GM19452 (cell line): ENCODE measurements at regions not wholly inside any gene's neighbourhood (a gene's known extent, or its start where the extent isn't known, plus 50 kb on each side); places are given as distances from the start of the nearest gene placed in this dataset.
A peak's percentile ranks its signal among the peaks of the same experiment; 100 is the strongest.
"Not testable (repeated sequence)": the region's sequence is repeated elsewhere in the genome, so short reads cannot be mapped to it uniquely, and the experiment has no call there.

Experiments
- ATAC-seq: cut with Tn5 transposase; IDR thresholded peaks from one replicate; pipeline ENCODE4 v1.9.1; 2021; ENCODE audit not compliant: unreplicated experiment

DNA sequence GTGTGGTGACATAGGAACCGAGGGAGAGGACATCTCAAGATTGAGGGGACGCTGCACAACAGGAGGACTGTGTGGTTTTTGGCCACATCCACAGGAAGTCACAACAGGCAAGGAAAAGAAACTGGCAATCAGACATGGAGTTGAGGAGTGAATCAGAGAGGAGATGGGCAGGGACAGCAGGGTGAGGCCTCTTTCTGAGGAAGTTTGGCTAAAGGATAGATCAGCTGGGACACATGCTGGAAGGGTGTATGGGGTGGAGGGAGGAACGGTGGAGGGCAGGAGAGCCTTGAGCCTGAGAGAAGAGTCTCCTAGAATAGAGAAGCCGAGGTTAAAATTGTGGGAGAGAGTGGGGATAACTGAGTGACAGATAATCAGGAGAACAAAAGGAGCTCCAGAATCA, 75.1 kb upstream of the CIDEA start:
- ATAC-seq, result not testable (repeated sequence)

DNA sequence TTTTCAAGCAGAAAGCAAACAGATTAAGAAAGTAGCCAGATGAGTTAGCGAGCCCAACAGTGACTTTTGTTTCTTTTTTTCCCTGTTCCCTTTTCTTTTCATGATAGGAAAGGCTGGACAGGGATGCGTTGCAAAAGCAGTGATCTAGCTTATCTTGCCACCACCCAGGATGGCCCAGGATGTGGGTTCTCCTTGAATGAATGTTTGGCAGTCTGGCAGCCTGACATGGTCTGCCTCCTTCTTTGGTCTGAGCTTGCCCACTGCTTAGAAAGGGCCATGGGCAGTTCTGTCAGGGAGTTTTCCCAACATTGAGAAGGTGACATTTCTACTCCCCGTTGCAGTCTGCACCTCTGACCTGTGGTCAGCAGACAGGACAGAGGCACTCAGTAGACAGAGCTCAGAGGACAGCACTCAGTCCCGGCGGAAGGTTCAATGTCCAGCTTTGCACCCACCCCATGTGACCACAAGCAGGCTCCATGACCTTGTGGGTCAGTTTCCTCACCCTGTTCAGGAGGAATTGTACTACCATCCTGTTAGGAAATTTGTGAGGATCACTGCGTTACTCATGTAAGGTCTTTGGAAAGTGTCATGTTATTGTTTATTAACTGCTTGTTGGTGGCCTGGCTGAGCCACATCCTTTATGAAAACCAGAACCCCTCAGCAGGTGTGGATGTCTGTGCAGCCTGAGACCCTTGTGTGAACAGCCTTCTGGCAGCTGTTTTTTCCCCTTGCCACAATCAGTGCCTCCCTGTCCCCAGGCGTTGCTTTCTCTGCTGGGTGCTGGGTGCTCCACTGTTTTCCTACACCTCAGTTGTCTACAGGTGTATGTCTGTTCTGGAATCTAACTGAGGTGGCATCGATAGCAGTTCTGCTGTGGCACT, 74.2 kb upstream of the CIDEA start:
- peak; percentile 80 for ATAC-seq

DNA sequence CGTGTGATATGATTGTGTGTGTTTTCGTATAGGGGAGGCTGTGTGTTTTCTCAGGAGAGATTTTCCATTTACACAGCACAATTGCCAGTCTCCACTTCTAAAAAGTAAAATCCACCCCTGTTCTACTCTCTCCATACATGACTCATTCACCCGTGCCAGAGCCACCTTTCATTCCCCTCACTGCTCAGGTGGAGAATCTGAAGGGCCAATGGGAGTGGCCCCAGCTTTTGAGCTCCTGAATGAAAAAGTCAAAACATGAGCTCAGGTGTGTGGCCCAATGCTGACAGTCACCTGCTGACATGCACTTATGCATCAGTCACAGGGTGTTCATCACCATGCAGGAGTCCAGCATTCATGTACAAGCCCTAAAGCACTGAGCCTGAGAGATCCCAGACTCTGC, 55.4 kb upstream of the CIDEA start:
- not testable (repeated sequence) for ATAC-seq

DNA sequence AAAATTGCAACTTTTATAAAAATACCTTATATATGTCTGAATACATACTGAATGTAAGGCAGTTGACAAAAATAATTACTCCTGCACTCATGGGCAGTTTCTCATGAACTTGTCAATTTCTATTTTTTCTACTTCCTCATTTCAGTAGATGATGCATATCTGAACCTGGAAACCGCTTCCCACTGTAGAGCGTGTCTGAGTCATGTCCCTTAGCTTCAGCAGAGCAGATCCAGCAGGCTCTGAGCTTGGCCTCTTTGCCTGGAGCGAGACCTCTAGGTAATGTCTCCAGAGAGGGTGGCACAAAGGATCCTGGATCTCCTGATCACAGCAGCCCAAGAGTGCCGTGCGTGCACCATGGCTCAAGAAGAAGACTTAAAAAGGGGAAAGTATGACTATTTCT, 54.0 kb upstream of the CIDEA start:
- peak; percentile 99 for ATAC-seq
